Testis (tissue), 2 donors: ENCODE measurements at regions not wholly inside any gene's neighbourhood (a gene's known extent, or its start where the extent isn't known, plus 50 kb on each side); places are given as distances from the start of the nearest gene placed in this dataset.

Experiments used
- POLR2A ChIP-seq: fragments of 450-650 bp; IDR thresholded peaks from one replicate; pipeline ENCODE4 v1.6.1; 2017; ENCODE audit warnings: antibody characterized with exemption, mild to moderate bottlenecking, moderate library complexity
- TF ChIP-seq, protein P1 (sequence below), 3 experiments: fragments of 450-650 bp in 2 of 3; fragments of 200-600 bp in 1 of 3; sonication (generic) in 1 of 3; IDR thresholded peaks; one replicate each; pipeline ENCODE4 v1.5.1; 2016 to 2019; ENCODE audit warnings: antibody characterized with exemption in 3 of 3, mild to moderate bottlenecking in 2 of 3, moderate library complexity in 1 of 3

DNA sequence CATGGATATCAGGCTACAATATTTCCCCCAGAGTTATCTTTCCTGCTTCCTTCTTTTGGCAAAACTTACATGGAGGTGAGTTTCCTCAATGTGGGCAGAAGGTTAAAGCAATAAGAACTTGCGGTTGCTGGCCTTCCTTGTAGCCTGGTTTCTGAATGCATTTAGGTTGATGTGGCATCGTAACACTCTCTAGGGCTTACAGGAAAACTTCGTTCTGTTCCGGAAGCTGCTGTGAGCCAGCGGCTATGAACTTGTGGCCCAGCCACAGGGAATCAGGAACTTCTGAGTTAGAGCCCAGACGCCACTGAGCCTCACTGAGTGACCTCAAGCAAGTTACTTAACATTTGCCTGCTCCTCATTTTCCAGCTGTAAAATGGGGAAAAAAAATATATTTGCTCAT is 623.4 kb upstream of the ADAMTS5 start:
- TF ChIP-seq, protein P1, sequence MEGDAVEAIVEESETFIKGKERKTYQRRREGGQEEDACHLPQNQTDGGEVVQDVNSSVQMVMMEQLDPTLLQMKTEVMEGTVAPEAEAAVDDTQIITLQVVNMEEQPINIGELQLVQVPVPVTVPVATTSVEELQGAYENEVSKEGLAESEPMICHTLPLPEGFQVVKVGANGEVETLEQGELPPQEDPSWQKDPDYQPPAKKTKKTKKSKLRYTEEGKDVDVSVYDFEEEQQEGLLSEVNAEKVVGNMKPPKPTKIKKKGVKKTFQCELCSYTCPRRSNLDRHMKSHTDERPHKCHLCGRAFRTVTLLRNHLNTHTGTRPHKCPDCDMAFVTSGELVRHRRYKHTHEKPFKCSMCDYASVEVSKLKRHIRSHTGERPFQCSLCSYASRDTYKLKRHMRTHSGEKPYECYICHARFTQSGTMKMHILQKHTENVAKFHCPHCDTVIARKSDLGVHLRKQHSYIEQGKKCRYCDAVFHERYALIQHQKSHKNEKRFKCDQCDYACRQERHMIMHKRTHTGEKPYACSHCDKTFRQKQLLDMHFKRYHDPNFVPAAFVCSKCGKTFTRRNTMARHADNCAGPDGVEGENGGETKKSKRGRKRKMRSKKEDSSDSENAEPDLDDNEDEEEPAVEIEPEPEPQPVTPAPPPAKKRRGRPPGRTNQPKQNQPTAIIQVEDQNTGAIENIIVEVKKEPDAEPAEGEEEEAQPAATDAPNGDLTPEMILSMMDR (IDR thresholded peaks at IDR 0.05): no peak
- no peak for TF ChIP-seq POLR2A
